Stimulated activated CD8-positive, alpha-beta memory T cell treated with anti-CD3 and anti-CD28 coated beads, Interleukin-4, amount 100 ng/mL, for 1 hour (primary cell): ENCODE measurements at regions not wholly inside any gene's neighbourhood (a gene's known extent, or its start where the extent isn't known, plus 50 kb on each side); places are given as distances from the start of the nearest gene placed in this dataset.
"Not testable (repeated sequence)": the region's sequence is repeated elsewhere in the genome, so short reads cannot be mapped to it uniquely, and the experiment has no call there.

Source experiments
- DNase-seq, 2 donors: peaks; one replicate each; pipeline ENCODE4 v3.0.0-alpha.2; 2020; ENCODE audit warnings: low read depth in 2 of 2, low spot score in 1 of 2

- DNase-seq, result no peak
Measured at GRCh38 chr9:85212887-85213286, 528.9 kb downstream of the AGTPBP1 start.

GRCh38 chr9:85212209-85212608 lies 529.5 kb downstream of the AGTPBP1 start:
- no peak for DNase-seq

GRCh38 chr9:85208666-85209065 lies 533.1 kb downstream of the AGTPBP1 start:
- DNase-seq, result no peak

GRCh38 chr9:85204176-85204575 lies 534.6 kb downstream of the NTRK2 start:
- no peak for DNase-seq

- no peak for DNase-seq
Measured at GRCh38 chr9:85202596-85202995, 533.1 kb downstream of the NTRK2 start.

GRCh38 chr9:85200726-85201404 lies 531.3 kb downstream of the NTRK2 start:
- DNase-seq, result no peak

- DNase-seq, result no peak
Measured at GRCh38 chr9:85199866-85200495, 530.5 kb downstream of the NTRK2 start.

GRCh38 chr9:85192750-85193149 lies 523.2 kb downstream of the NTRK2 start:
- DNase-seq, result no peak

GRCh38 chr9:85186218-85186585 lies 516.7 kb downstream of the NTRK2 start:
- no peak for DNase-seq

GRCh38 chr9:85185486-85186217 lies 516.1 kb downstream of the NTRK2 start:
- no peak for DNase-seq

- no peak for DNase-seq
Measured at GRCh38 chr9:85182383-85182782, 512.9 kb downstream of the NTRK2 start.

GRCh38 chr9:85178474-85178873 lies 508.9 kb downstream of the NTRK2 start:
- DNase-seq, result no peak

- no peak for DNase-seq
Measured at GRCh38 chr9:85173967-85174366, 504.4 kb downstream of the NTRK2 start.

GRCh38 chr9:85172001-85172978 lies 502.8 kb downstream of the NTRK2 start:
- DNase-seq, result no peak

- no peak for DNase-seq
Measured at GRCh38 chr9:85171163-85171562, 501.6 kb downstream of the NTRK2 start.

- no peak for DNase-seq
Measured at GRCh38 chr9:85168412-85168811, 498.9 kb downstream of the NTRK2 start.

- DNase-seq, result no peak
Measured at GRCh38 chr9:85167146-85167545, 497.6 kb downstream of the NTRK2 start.

- no peak for DNase-seq
Measured at GRCh38 chr9:85163825-85164224, 494.3 kb downstream of the NTRK2 start.

- no peak for DNase-seq
Measured at GRCh38 chr9:85163415-85163814, 493.9 kb downstream of the NTRK2 start.

- DNase-seq, result no peak
Measured at GRCh38 chr9:85162822-85163221, 493.3 kb downstream of the NTRK2 start.

GRCh38 chr9:85160944-85161343 lies 491.4 kb downstream of the NTRK2 start:
- not testable (repeated sequence) for DNase-seq
